ENCODE measurements at regions not wholly inside any gene's neighbourhood (a gene's known extent, or its start where the extent isn't known, plus 50 kb on each side); places are given as distances from the start of the nearest gene placed in this dataset.

DNA sequence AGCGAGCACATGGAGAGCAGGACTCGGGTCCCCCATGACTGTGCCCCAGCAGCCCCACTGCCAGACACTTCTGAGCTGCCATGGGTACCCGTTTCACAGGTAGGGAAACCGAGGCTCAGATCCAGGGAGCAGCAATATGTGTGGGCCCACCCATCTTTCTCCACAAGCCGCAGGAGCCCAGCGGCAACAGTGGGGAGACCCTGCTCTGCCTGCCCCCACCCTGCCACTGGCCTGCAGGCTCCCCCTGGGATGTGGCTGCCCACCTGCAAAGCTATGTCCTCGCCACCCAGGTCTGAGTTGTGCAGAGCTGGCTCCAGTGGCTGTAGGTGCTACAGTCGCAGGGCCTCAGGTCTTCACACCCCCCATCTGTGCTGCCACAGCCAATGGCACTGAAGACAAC, 50.6 kb upstream of the C1QTNF9B start:
- Histone ChIP-seq H3K36me3 (no peaks in the 10 kb centered on the region), H3K9me3 (no peaks in the 10 kb centered on the region), H3K4me1 (no peaks in the 10 kb centered on the region), H3K27me3 (no peaks in the 10 kb centered on the region), H3K4me3 (ENCODE audit: low read depth, low read length) (no peak overlapping the region)
- TF ChIP-seq CTCF (IDR thresholded peaks at IDR 0.05; ENCODE audit: low read depth, low read length), result no peak
- no peak for DNase-seq

DNA sequence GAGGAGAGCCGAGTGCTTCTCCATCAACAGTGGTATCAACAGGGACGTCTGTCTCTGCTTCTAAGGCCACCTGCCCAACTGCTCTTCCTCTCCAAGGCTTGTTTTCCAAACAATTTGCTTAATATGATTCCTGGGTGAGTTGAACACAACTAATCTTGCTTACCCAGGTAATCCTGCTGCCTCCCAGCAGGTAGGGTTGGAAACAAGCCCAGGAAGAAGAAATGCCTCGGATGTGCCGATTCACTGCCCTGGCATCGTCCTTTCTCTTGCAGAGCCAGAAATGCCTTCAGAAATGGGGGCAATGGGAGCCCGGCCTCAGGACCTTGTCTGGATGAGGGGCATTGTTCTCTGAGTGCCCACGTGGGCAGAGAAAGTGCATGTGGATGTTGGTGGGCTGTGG, 51.9 kb upstream of the C1QTNF9B start:
- DNase-seq, result no peak
- H3K27me3 ChIP-seq, result no peaks in the 10 kb centered on the region
- H3K36me3 ChIP-seq, result no peaks in the 10 kb centered on the region
- H3K4me3 ChIP-seq (ENCODE audit: low read depth, low read length), result no peak overlapping the region
- no peaks in the 10 kb centered on the region for H3K9me3 ChIP-seq
- TF ChIP-seq CTCF (IDR thresholded peaks at IDR 0.05; ENCODE audit: low read depth, low read length), result no peak
- H3K4me1 ChIP-seq, result no peaks in the 10 kb centered on the region

DNA sequence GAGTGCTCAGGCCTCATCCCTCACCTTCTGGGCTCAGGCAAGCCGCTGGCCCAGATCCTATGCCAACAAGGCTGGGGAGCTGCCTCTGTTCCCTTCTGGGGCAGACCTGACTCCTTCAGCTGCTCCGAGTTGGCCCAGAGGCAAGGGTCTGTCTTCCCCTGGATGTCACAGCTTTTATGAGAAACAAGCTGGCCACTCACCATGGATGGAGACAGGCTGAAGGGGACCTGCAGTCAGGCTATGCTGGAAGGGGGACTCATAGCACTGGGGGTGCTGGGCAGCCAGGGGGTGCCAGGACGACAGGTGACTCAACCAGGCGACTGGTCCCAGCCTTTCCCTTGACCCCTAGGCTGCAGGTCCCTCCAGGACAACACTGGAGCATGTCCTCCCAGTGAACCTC, 52.4 kb upstream of the C1QTNF9B start:
- H3K4me1 ChIP-seq, result no peaks in the 10 kb centered on the region
- no peaks in the 10 kb centered on the region for H3K9me3 ChIP-seq
- H3K36me3 ChIP-seq, result no peaks in the 10 kb centered on the region
- no peak for DNase-seq
- TF ChIP-seq CTCF (IDR thresholded peaks at IDR 0.05; ENCODE audit: low read depth, low read length), result no peak
- H3K27me3 ChIP-seq, result no peaks in the 10 kb centered on the region
- H3K4me3 ChIP-seq (ENCODE audit: low read depth, low read length), result no peak overlapping the region

DNA sequence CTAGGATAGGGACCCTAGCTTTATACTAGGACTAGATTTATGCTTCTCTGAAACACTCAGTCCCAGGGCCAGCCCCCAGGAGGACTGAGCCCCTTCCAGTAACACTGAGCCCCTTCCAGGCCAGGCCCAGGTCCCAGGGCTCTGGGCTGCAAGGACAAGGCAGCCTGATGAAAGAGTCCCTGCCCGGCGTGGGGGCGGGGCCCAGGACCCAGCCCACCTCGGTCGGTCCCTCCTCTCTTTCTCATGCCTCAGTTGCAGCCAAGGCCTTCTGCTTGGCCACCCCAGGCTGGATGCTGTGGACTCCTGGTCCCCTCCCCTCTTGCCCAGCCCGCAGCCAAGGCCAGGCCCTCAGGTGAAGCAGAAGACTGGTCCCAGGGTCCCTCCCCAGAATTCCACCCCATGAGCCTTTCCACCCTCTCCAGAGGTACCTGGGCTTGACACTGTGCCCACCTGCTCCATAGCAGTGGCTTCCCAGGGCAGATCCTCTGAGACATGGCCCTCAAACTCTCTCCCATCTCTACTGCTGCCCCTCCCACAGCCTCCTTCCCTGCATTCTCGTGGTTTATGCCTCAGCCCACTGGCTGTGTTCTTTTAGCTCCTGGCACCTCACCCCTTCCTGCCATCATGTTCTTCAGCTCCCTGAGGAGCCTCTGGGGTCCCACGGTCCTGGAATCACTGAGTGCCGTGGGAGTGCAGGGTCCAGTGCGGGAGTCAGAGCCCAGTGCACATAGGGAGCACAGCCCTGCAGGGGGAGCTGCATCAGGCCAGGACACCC, 53.6 kb upstream of the C1QTNF9B start:
- H3K4me1 ChIP-seq, result no peaks in the 10 kb centered on the region
- H3K36me3 ChIP-seq, result no peaks in the 10 kb centered on the region
- peaks cover under 1% of the 10 kb centered on the region; the same call in 1 of the 2 replicates for H3K27me3 ChIP-seq
- no peak for TF ChIP-seq CTCF (IDR thresholded peaks at IDR 0.05; ENCODE audit: low read depth, low read length)
- no peak overlapping the region for H3K4me3 ChIP-seq (ENCODE audit: low read depth, low read length)
- no peaks in the 10 kb centered on the region for H3K9me3 ChIP-seq
- no peak for DNase-seq

DNA sequence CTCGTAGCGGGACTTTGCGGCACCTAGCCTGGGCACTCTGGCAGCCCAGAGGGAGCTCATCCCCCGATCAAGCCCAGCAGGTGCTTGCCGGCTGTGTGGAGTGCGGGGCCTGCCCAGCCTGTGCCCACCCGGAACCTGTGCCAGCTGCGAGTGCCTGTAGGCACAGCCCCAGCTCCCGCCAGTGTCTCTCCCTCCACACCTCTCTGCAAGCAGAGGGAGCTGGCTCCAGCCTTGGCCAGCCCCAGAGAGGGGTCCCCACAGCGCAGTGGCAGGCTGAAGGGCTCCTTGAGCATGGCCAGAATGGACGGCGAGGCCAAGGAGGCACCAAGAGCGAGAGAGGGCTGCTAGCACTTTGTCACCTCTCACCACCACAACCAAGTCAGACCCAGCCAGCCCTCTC, 55.5 kb upstream of the C1QTNF9B start:
- TF ChIP-seq CTCF (IDR thresholded peaks at IDR 0.05; ENCODE audit: low read depth, low read length), result no peak
- Histone ChIP-seq H3K4me1 (no peaks in the 10 kb centered on the region), H3K4me3 (ENCODE audit: low read depth, low read length) (no peak overlapping the region), H3K9me3 (no peaks in the 10 kb centered on the region), H3K36me3 (no peaks in the 10 kb centered on the region), H3K27me3 (peaks cover 3% of the 10 kb centered on the region; the same call in 1 of the 2 replicates)
- DNase-seq, result no peak

- peaks cover 6% of the 10 kb centered on the region; the same call in 1 of the 2 replicates for H3K27me3 ChIP-seq
- no peaks in the 10 kb centered on the region for H3K9me3 ChIP-seq
- no peak overlapping the region for H3K4me3 ChIP-seq (ENCODE audit: low read depth, low read length)
- no peak for DNase-seq
- TF ChIP-seq CTCF (IDR thresholded peaks at IDR 0.05; ENCODE audit: low read depth, low read length), result no peak
- no peaks in the 10 kb centered on the region for H3K4me1 ChIP-seq
- no peaks in the 10 kb centered on the region for H3K36me3 ChIP-seq
Observed at GRCh38 chr13:23953860-23954512, 56.7 kb upstream of the C1QTNF9B start.

Data from BE2C (cell line).